Esophagus squamous epithelium (tissue), 5 donors: ENCODE measurements at regions not wholly inside any gene's neighbourhood (a gene's known extent, or its start where the extent isn't known, plus 50 kb on each side); places are given as distances from the start of the nearest gene placed in this dataset.

Experiments used
- DNase-seq: peaks from one replicate; lab custom pipeline; 2025; lab: John Stamatoyannopoulos, UW
- H3K27ac ChIP-seq, 4 donors: fragments of 200-600 bp; sonication (generic); one replicate each; pipeline ENCODE4 v1.5.1; 2016 to 2019; ENCODE audit warnings: mild to moderate bottlenecking in 1 of 4
- H3K27me3 ChIP-seq, 4 donors: fragments of 200-600 bp; sonication (generic); 1 replicate in 3 of 4; 2 replicates in 1 of 4; pipeline versions ENCODE4 v1.5.1 to v1.6.0; 2017 to 2021; ENCODE audit warnings: antibody characterized with exemption in 1 of 4
- H3K36me3 ChIP-seq, 3 donors: fragments of 200-600 bp; sonication (generic); one replicate each; pipeline ENCODE4 v1.5.1; 2016 to 2019
- H3K4me1 ChIP-seq, 3 donors: fragments of 200-600 bp; sonication (generic); one replicate each; pipeline ENCODE4 v1.5.1; 2017 to 2019
- H3K4me3 ChIP-seq, 4 donors: fragments of 200-600 bp; sonication (generic); 1 replicate in 3 of 4; 2 replicates in 1 of 4; pipeline ENCODE4 v1.5.1; 2016 to 2019; ENCODE audit warnings: mild to moderate bottlenecking in 2 of 4, moderate library complexity in 1 of 4
- H3K9me3 ChIP-seq, 3 donors: fragments of 200-600 bp; sonication (generic); one replicate each; pipeline ENCODE4 v1.5.1; 2016 to 2019
- POLR2A ChIP-seq, 4 donors: fragments of 450-650 bp; IDR thresholded peaks; one replicate each; pipeline ENCODE4 v1.6.1; 2017; ENCODE audit warnings: antibody characterized with exemption in 4 of 4, mild to moderate bottlenecking in 4 of 4, moderate library complexity in 3 of 4
- WGBS, 2 donors: methylation state at CpG; one replicate each; pipeline ENCODE4 v1.1.5; 2018; 5-methylcytosine and 5-hydroxymethylcytosine counted together
- intact Hi-C: fragments of 100-400 bp; cut with DNase I; formaldehyde crosslinking; loops from one replicate; pipeline ENCODE4 v1.15.0; 2022
- TF ChIP-seq, protein P1 (sequence below), 6 experiments: fragments of 450-650 bp in 4 of 6; fragments of 200-600 bp in 2 of 6; sonication (generic) in 2 of 6; IDR thresholded peaks; one replicate each; pipeline ENCODE4 v1.5.1; 2016 to 2019; ENCODE audit warnings: antibody characterized with exemption in 6 of 6, mild to moderate bottlenecking in 4 of 6, moderate library complexity in 4 of 6
- donor health status: DM: yes; HTN: yes; CAD: no.

DNA sequence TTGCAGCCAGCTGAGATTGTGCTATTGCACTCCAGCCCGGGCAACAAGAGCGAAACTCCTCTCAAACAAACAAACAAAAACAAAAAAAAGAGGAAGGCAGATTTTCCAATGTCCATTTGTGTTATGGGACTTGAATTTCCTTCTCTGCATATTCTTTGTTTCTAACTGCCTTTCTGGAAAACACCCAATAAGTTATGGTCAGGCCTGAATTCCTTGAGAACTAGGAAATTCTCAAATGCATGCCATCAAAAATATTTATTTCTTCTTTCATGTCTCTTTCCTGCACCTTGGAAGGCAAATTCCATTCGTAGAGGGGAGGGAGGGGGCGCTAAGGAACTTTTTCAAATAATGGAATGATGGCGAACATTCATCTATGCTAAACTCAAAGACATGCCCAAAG is 117.6 kb upstream of the TMCC3 start:
- TF ChIP-seq, protein P1, sequence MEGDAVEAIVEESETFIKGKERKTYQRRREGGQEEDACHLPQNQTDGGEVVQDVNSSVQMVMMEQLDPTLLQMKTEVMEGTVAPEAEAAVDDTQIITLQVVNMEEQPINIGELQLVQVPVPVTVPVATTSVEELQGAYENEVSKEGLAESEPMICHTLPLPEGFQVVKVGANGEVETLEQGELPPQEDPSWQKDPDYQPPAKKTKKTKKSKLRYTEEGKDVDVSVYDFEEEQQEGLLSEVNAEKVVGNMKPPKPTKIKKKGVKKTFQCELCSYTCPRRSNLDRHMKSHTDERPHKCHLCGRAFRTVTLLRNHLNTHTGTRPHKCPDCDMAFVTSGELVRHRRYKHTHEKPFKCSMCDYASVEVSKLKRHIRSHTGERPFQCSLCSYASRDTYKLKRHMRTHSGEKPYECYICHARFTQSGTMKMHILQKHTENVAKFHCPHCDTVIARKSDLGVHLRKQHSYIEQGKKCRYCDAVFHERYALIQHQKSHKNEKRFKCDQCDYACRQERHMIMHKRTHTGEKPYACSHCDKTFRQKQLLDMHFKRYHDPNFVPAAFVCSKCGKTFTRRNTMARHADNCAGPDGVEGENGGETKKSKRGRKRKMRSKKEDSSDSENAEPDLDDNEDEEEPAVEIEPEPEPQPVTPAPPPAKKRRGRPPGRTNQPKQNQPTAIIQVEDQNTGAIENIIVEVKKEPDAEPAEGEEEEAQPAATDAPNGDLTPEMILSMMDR (IDR thresholded peaks at IDR 0.05) = no peak
- no peak for TF ChIP-seq POLR2A (IDR thresholded peaks at IDR 0.05)
- WGBS, 2 donors = 65 to 76% methylated on average over 5 of the region's 5 CpGs
- H3K27ac ChIP-seq = no peak overlapping the region
- no peak for DNase-seq
- H3K36me3 ChIP-seq = no peaks in the 10 kb centered on the region
- H3K27me3 ChIP-seq = no peaks in the 10 kb centered on the region
- H3K4me3 ChIP-seq = no peak overlapping the region
- intact Hi-C loops = loop anchor here (10.0 kb wide), 1 partner anchor 223 kb away; no protein-coding TSS in a partner anchor
- H3K9me3 ChIP-seq = no peaks in the 10 kb centered on the region
- H3K4me1 ChIP-seq = peaks cover 0 to 5% (median 0%) of the 10 kb centered on the region in 3 donors

DNA sequence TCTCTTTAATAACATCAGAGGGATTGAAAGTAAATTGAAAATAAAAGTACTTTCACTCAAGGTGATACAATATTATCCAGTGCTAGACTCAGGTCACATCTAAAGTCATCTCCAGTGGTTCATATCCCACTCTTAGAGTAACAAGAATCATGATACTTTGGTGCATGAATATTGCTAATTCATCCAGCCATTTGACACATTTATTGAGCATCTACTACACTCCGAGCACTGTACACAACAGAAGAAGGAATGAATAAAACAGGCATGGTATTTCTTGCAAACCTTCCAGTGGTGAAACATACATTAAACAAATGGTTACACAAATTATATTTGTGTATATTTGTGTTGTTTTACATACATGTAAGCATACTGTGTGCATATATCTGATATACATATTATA is 116.0 kb upstream of the TMCC3 start:
- Histone ChIP-seq H3K27ac (no peak overlapping the region), H3K4me3 (no peak overlapping the region), H3K27me3 (no peaks in the 10 kb centered on the region), H3K9me3 (no peaks in the 10 kb centered on the region), H3K4me1 (peaks cover 0 to 5% (median 0%) of the 10 kb centered on the region in 3 donors), H3K36me3 (no peaks in the 10 kb centered on the region)
- intact Hi-C loops = loop anchor here (10.0 kb wide), 1 partner anchor 222 kb away; no protein-coding TSS in a partner anchor
- 86 to 100% methylated on average over 1 of the region's 1 CpG for WGBS, 2 donors
- TF ChIP-seq, protein P1 (IDR thresholded peaks at IDR 0.05) = no peak
- TF ChIP-seq POLR2A (IDR thresholded peaks at IDR 0.05) = no peak
- no peak for DNase-seq

DNA sequence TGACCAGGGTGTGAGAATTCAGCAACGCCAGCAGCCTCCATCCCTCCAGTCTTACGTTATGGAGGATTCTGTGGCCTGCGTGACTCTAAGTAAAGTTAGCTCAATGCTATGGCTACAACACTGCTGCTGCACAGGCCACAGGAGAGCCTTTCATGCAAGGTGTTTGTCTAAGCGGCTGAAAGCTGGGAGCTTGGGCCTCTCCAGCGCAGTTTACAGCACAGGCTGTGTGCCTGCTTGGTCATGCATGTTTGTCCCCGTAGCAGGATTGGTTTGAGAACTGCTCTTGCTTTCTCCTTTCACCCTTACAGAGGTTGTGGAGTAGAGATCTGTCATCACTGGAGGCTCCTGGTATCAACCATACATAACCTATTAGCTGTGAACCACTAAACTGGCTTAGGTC is 113.1 kb upstream of the TMCC3 start:
- no peaks in the 10 kb centered on the region for H3K27me3 ChIP-seq
- H3K27ac ChIP-seq = no peak overlapping the region
- intact Hi-C loops = loop anchor here (10.0 kb wide), 1 partner anchor 219 kb away; no protein-coding TSS in a partner anchor
- H3K9me3 ChIP-seq = no peaks in the 10 kb centered on the region
- no peak overlapping the region for H3K4me3 ChIP-seq
- TF ChIP-seq, protein P1 (IDR thresholded peaks at IDR 0.05) = no peak
- TF ChIP-seq POLR2A (IDR thresholded peaks at IDR 0.05) = no peak
- peaks cover 0 to under 1% (median 0%) of the 10 kb centered on the region in 3 donors for H3K4me1 ChIP-seq
- DNase-seq = no peak
- H3K36me3 ChIP-seq = no peaks in the 10 kb centered on the region
- 90 to 97% methylated on average over 4 to 5 of the region's 6 CpGs for WGBS, 2 donors

DNA sequence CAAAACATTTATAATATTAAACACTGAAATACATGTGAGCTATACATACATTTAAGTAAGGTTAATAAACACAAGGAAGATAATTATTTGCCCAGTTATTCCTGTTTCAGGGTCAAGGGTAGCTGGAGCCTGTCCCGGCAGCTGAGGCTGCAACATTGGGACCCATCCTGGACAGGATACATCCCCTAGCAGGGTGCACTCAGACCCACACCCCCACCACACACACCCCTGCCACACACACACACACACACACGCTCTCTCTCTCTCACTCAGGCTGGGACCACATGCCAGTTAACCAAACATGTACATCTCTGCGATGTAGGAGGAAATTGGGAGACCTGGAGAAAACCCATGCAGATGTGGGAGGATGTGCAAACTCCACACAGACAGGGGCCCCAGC is 112.6 kb upstream of the TMCC3 start:
- DNase-seq = no peak
- no peak for TF ChIP-seq POLR2A (IDR thresholded peaks at IDR 0.05)
- TF ChIP-seq, protein P1 (IDR thresholded peaks at IDR 0.05) = no peak
- 79 to 95% methylated on average over 3 of the region's 3 CpGs for WGBS, 2 donors
- H3K36me3 ChIP-seq = no peaks in the 10 kb centered on the region
- H3K4me3 ChIP-seq = no peak overlapping the region
- no peaks in the 10 kb centered on the region for H3K27me3 ChIP-seq
- H3K4me1 ChIP-seq = no peaks in the 10 kb centered on the region
- H3K27ac ChIP-seq = no peak overlapping the region
- intact Hi-C loops = loop anchor here (10.0 kb wide), 1 partner anchor 218 kb away; no protein-coding TSS in a partner anchor
- no peaks in the 10 kb centered on the region for H3K9me3 ChIP-seq

DNA sequence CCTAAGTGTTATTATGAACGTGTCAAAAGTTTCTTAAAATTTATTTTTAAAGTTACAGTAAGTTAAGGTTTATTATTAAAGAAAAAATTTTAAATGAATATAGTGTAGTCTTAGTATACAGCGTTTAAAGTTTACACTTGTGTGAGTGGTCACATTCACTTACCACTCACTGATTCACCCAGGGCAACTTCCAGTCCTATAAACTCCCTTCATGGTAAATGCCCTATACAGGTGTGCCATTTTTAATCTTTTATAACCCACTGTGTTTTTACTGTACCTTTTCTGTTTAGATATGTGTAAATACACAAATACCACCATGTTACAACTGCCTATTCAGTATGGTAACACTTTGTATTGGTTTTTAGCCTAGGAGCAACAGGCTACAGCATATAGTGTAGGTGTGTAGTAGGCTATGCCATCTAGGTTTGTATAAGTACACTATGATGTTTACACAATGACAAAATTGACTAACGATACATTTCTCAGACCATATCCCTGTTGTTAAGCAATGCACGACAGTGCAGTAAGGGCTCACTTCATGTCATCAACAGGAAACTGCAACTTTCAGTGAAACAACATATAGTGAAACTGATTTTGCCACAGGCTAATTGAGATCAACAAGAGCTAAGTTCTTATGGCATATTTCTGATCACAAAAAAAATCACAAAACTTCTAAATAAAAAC is 112.0 kb upstream of the TMCC3 start:
- intact Hi-C loops = loop anchor here (10.0 kb wide), 1 partner anchor 218 kb away; no protein-coding TSS in a partner anchor
- no peaks in the 10 kb centered on the region for H3K9me3 ChIP-seq
- no peaks in the 10 kb centered on the region for H3K4me1 ChIP-seq
- no peak overlapping the region for H3K27ac ChIP-seq
- no peak overlapping the region for H3K4me3 ChIP-seq
- 46 to 51% methylated on average over 4 of the region's 4 CpGs for WGBS, 2 donors
- no peaks in the 10 kb centered on the region for H3K36me3 ChIP-seq
- DNase-seq = no peak
- no peaks in the 10 kb centered on the region for H3K27me3 ChIP-seq
- TF ChIP-seq, protein P1 (IDR thresholded peaks at IDR 0.05) = no peak
- TF ChIP-seq POLR2A (IDR thresholded peaks at IDR 0.05) = no peak
